ENCODE measurements at regions not wholly inside any gene's neighbourhood (a gene's known extent, or its start where the extent isn't known, plus 50 kb on each side); places are given as distances from the start of the nearest gene placed in this dataset.

DNA sequence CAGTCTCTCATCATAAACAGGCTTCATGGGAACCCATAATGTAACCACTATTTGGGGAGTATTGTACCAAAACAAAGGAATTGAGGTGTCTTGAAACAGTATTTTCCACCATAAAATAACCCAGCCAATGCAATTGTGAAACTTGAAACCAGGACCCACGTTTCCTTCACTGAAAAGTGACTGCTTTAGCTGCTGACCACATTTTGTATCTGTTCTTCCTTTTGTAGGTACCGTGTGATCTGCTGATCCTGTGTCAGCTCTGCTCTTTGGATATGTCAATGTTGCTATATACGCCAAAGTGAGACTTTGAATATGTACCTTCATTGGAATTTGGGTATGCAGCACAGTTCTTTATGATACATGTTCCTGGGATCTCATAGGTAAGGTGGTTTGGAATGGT, 95.1 kb upstream of the CNTN1 start:
- Histone ChIP-seq H3K9ac (ENCODE audit: low read length) (no peak overlapping the region), H3K4me1 (ENCODE audit: control insufficient read depth, low read depth, low read length) (no peaks in the 10 kb centered on the region), H4K5ac (ENCODE audit: low read length) (no peak overlapping the region), H3K4me2 (ENCODE audit: low read length) (no peak overlapping the region), H3K18ac (ENCODE audit: low read length) (no peak overlapping the region), H3K4me3 (ENCODE audit: low read length) (no peak overlapping the region), H3K27me3 (ENCODE audit: insufficient read depth, low read length, poor library complexity) (no peaks in the 10 kb centered on the region), H3K56ac (ENCODE audit: low read length) (no peak overlapping the region), H2BK15ac (replicated peaks; ENCODE audit: low read depth) (no peak overlapping the region), H3K23ac (ENCODE audit: low read length) (no peak overlapping the region), H3K27ac (ENCODE audit: low read depth, low read length) (no peak overlapping the region), H2AK5ac (ENCODE audit: low read length) (no peak overlapping the region), H3K79me2 (ENCODE audit: control insufficient read depth, insufficient read depth, low read length) (no peaks in the 10 kb centered on the region), H3K36me3 (ENCODE audit: control insufficient read depth, insufficient read depth, low read length) (no peaks in the 10 kb centered on the region), H2BK120ac (ENCODE audit: low read depth, low read length) (no peak overlapping the region), H3K79me1 (ENCODE audit: low read length) (no peaks in the 10 kb centered on the region), H2BK5ac (ENCODE audit: low read length) (no peak overlapping the region), H4K8ac (ENCODE audit: low read depth, low read length) (no peak overlapping the region), H3K4ac (ENCODE audit: low read depth, low read length) (no peak overlapping the region)
- DNase-seq, result no peak
- no CpG with 5 or more reads among the region's 3 CpGs for WGBS (ENCODE audit: extremely low coverage, insufficient coverage, low lambda C conversion rate)

DNA sequence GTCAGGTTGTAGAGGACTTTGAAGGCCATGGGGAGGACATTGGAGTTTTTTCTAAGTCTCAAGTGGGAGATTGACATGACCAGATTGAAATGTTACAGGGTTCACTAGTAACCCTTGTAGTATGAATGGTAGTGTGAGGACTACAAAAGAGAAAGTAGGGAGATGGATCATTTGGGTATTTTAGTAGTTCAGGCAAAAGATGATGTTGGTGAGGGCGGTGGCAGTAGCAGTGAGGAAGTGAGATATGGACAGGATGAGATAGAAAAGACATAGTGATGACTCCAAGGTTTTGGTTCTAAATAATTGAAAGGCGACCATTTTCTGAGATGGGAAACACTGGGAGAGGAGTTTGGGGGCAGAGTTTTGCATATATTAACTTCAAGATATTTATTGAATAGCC, 94.2 kb upstream of the CNTN1 start:
- H3K4me2 ChIP-seq (ENCODE audit: low read length), result no peak overlapping the region
- no peaks in the 10 kb centered on the region for H3K79me1 ChIP-seq (ENCODE audit: low read length)
- DNase-seq, result no peak
- H3K79me2 ChIP-seq (ENCODE audit: control insufficient read depth, insufficient read depth, low read length), result no peaks in the 10 kb centered on the region
- no peak overlapping the region for H3K56ac ChIP-seq (ENCODE audit: low read length)
- no peak overlapping the region for H3K9ac ChIP-seq (ENCODE audit: low read length)
- H3K4me1 ChIP-seq (ENCODE audit: control insufficient read depth, low read depth, low read length), result no peaks in the 10 kb centered on the region
- no peak overlapping the region for H2AK5ac ChIP-seq (ENCODE audit: low read length)
- no CpG with 5 or more reads among the region's 2 CpGs for WGBS (ENCODE audit: extremely low coverage, insufficient coverage, low lambda C conversion rate)
- no peak overlapping the region for H2BK120ac ChIP-seq (ENCODE audit: low read depth, low read length)
- H2BK15ac ChIP-seq (replicated peaks; ENCODE audit: low read depth), result no peak overlapping the region
- H4K5ac ChIP-seq (ENCODE audit: low read length), result no peak overlapping the region
- no peak overlapping the region for H4K8ac ChIP-seq (ENCODE audit: low read depth, low read length)
- no peak overlapping the region for H3K4ac ChIP-seq (ENCODE audit: low read depth, low read length)
- H2BK5ac ChIP-seq (ENCODE audit: low read length), result no peak overlapping the region
- no peaks in the 10 kb centered on the region for H3K27me3 ChIP-seq (ENCODE audit: insufficient read depth, low read length, poor library complexity)
- H3K23ac ChIP-seq (ENCODE audit: low read length), result no peak overlapping the region
- H3K27ac ChIP-seq (ENCODE audit: low read depth, low read length), result no peak overlapping the region
- H3K36me3 ChIP-seq (ENCODE audit: control insufficient read depth, insufficient read depth, low read length), result no peaks in the 10 kb centered on the region
- no peak overlapping the region for H3K4me3 ChIP-seq (ENCODE audit: low read length)
- no peak overlapping the region for H3K18ac ChIP-seq (ENCODE audit: low read length)

DNA sequence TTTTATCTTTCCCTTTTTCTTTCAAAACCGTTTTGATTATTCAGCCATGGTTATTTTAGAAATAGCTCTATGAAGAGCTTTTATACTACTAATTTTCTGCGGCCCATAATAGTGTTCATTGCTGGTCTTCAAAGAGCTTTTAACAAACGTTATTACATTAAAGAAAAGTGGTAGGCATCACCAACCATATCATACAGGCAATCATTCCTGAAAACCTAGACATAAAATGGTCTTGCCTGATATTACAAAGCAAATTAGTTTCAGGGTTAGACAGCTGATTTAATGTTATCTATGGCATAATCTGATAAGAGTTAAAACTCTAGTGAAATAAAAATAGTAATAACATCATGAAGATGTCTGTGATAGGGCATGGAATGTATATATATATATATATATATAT, 89.7 kb upstream of the CNTN1 start:
- no peak overlapping the region for H3K27ac ChIP-seq (ENCODE audit: low read depth, low read length)
- H3K56ac ChIP-seq (ENCODE audit: low read length), result no peak overlapping the region
- H3K79me2 ChIP-seq (ENCODE audit: control insufficient read depth, insufficient read depth, low read length), result no peaks in the 10 kb centered on the region
- no peak overlapping the region for H2AK5ac ChIP-seq (ENCODE audit: low read length)
- no peak overlapping the region for H3K4me2 ChIP-seq (ENCODE audit: low read length)
- no peak overlapping the region for H4K8ac ChIP-seq (ENCODE audit: low read depth, low read length)
- H2BK120ac ChIP-seq (ENCODE audit: low read depth, low read length), result no peak overlapping the region
- no peak overlapping the region for H3K9ac ChIP-seq (ENCODE audit: low read length)
- H3K4me3 ChIP-seq (ENCODE audit: low read length), result no peak overlapping the region
- no peaks in the 10 kb centered on the region for H3K27me3 ChIP-seq (ENCODE audit: insufficient read depth, low read length, poor library complexity)
- H4K5ac ChIP-seq (ENCODE audit: low read length), result no peak overlapping the region
- no peak overlapping the region for H3K23ac ChIP-seq (ENCODE audit: low read length)
- no peak overlapping the region for H2BK5ac ChIP-seq (ENCODE audit: low read length)
- H2BK15ac ChIP-seq (replicated peaks; ENCODE audit: low read depth), result no peak overlapping the region
- no CpG with 5 or more reads among the region's 3 CpGs for WGBS (ENCODE audit: extremely low coverage, insufficient coverage, low lambda C conversion rate)
- no peaks in the 10 kb centered on the region for H3K79me1 ChIP-seq (ENCODE audit: low read length)
- no peak overlapping the region for H3K4ac ChIP-seq (ENCODE audit: low read depth, low read length)
- no peak for DNase-seq
- H3K36me3 ChIP-seq (ENCODE audit: control insufficient read depth, insufficient read depth, low read length), result no peaks in the 10 kb centered on the region
- H3K18ac ChIP-seq (ENCODE audit: low read length), result no peak overlapping the region
- no peaks in the 10 kb centered on the region for H3K4me1 ChIP-seq (ENCODE audit: control insufficient read depth, low read depth, low read length)

DNA sequence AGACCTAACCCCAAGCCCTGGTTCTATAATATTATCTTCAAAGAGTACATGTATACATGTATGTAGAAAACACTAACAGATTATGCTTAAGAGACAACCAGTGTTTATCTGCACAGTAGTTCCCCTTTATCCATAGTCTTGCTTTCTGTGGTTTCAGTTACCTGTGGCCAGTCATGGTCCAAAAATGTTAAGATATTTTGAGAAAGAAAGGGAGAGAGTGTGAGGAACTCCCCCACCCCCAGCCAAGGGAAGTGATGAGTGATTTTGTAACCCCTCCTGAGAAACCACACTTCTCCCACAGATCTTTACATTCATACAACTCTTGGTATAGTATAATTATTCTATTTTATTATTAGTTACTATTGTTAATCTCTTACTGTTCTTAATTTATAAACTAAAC, 77.3 kb upstream of the CNTN1 start:
- Histone ChIP-seq H4K8ac (ENCODE audit: low read depth, low read length) (no peak overlapping the region), H3K18ac (ENCODE audit: low read length) (no peak overlapping the region), H3K56ac (ENCODE audit: low read length) (no peak overlapping the region), H3K79me2 (ENCODE audit: control insufficient read depth, insufficient read depth, low read length) (no peaks in the 10 kb centered on the region), H3K27ac (ENCODE audit: low read depth, low read length) (no peak overlapping the region), H3K4ac (ENCODE audit: low read depth, low read length) (no peak overlapping the region), H2BK120ac (ENCODE audit: low read depth, low read length) (no peak overlapping the region), H3K4me3 (ENCODE audit: low read length) (no peak overlapping the region), H2BK15ac (replicated peaks; ENCODE audit: low read depth) (no peak overlapping the region), H3K79me1 (ENCODE audit: low read length) (no peaks in the 10 kb centered on the region), H3K36me3 (ENCODE audit: control insufficient read depth, insufficient read depth, low read length) (no peaks in the 10 kb centered on the region), H2BK5ac (ENCODE audit: low read length) (no peak overlapping the region), H3K4me1 (ENCODE audit: control insufficient read depth, low read depth, low read length) (no peaks in the 10 kb centered on the region), H4K5ac (ENCODE audit: low read length) (no peak overlapping the region), H3K23ac (ENCODE audit: low read length) (no peak overlapping the region), H3K4me2 (ENCODE audit: low read length) (no peak overlapping the region), H3K9ac (ENCODE audit: low read length) (no peak overlapping the region), H3K27me3 (ENCODE audit: insufficient read depth, low read length, poor library complexity) (no peaks in the 10 kb centered on the region), H2AK5ac (ENCODE audit: low read length) (no peak overlapping the region)
- DNase-seq, result no peak

DNA sequence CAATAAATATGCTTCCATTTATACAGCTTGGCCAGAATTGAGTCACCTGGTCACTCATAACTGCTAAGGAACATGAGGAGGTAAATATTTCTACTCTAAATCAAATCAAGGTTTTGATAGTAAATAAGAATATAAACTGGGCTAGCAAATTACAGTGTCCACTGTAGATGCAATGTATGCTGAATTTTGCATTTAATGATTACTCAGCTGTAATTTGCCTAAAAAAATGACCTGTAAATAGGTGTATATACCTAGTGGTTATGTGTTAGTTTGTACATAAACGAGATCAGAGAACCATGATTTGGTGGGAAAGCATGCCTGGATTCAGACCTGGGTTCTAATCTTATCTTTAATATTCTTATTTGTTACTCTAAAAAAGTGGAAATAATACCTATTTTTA, 76.6 kb upstream of the CNTN1 start:
- Histone ChIP-seq H3K4me1 (ENCODE audit: control insufficient read depth, low read depth, low read length) (no peaks in the 10 kb centered on the region), H4K5ac (ENCODE audit: low read length) (no peak overlapping the region), H3K18ac (ENCODE audit: low read length) (no peak overlapping the region), H3K4me2 (ENCODE audit: low read length) (no peak overlapping the region), H3K27me3 (ENCODE audit: insufficient read depth, low read length, poor library complexity) (no peaks in the 10 kb centered on the region), H3K4ac (ENCODE audit: low read depth, low read length) (no peak overlapping the region), H3K56ac (ENCODE audit: low read length) (no peak overlapping the region), H2BK15ac (replicated peaks; ENCODE audit: low read depth) (no peak overlapping the region), H2BK5ac (ENCODE audit: low read length) (no peak overlapping the region), H4K8ac (ENCODE audit: low read depth, low read length) (no peak overlapping the region), H3K9ac (ENCODE audit: low read length) (no peak overlapping the region), H3K36me3 (ENCODE audit: control insufficient read depth, insufficient read depth, low read length) (no peaks in the 10 kb centered on the region), H2AK5ac (ENCODE audit: low read length) (no peak overlapping the region), H3K27ac (ENCODE audit: low read depth, low read length) (no peak overlapping the region), H3K79me1 (ENCODE audit: low read length) (no peaks in the 10 kb centered on the region), H3K23ac (ENCODE audit: low read length) (no peak overlapping the region), H3K79me2 (ENCODE audit: control insufficient read depth, insufficient read depth, low read length) (no peaks in the 10 kb centered on the region), H2BK120ac (ENCODE audit: low read depth, low read length) (no peak overlapping the region), H3K4me3 (ENCODE audit: low read length) (no peak overlapping the region)
- WGBS (ENCODE audit: extremely low coverage, insufficient coverage, low lambda C conversion rate), result no CpG with 5 or more reads among the region's 1 CpG
- no peak for DNase-seq

DNA sequence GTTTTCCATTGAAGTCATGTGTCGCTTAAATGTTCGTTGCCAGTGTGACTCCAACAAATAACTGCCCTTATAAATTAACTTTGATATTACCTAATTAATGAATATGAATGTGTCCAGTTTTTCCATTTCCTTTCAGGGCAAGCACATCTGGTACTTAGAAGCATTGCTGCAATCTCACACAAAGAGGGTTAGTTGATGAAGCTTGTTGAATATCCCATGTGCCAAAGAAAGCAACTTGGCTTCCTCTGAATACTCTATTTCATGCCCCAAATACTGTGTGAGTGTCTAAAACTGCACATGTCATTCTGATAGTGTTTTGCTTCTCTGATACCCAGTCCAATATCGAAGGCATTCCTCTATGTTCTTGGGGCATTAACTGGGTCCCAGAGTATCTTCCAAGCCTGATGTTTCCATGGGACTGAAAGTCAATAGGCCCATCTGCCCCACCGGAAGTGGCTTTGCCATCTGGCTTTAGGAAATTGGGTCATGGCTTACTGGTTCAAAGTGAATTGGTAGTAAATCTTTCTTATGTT, 75.8 kb upstream of the CNTN1 start:
- no peak overlapping the region for H4K8ac ChIP-seq (ENCODE audit: low read depth, low read length)
- DNase-seq, result no peak
- H3K36me3 ChIP-seq (ENCODE audit: control insufficient read depth, insufficient read depth, low read length), result no peaks in the 10 kb centered on the region
- no peak overlapping the region for H3K4me2 ChIP-seq (ENCODE audit: low read length)
- no peaks in the 10 kb centered on the region for H3K79me1 ChIP-seq (ENCODE audit: low read length)
- H3K27ac ChIP-seq (ENCODE audit: low read depth, low read length), result no peak overlapping the region
- H3K23ac ChIP-seq (ENCODE audit: low read length), result no peak overlapping the region
- no peaks in the 10 kb centered on the region for H3K4me1 ChIP-seq (ENCODE audit: control insufficient read depth, low read depth, low read length)
- no CpG with 5 or more reads among the region's 4 CpGs for WGBS (ENCODE audit: extremely low coverage, insufficient coverage, low lambda C conversion rate)
- H4K5ac ChIP-seq (ENCODE audit: low read length), result no peak overlapping the region
- H2BK120ac ChIP-seq (ENCODE audit: low read depth, low read length), result no peak overlapping the region
- no peak overlapping the region for H2BK15ac ChIP-seq (replicated peaks; ENCODE audit: low read depth)
- H3K27me3 ChIP-seq (ENCODE audit: insufficient read depth, low read length, poor library complexity), result no peaks in the 10 kb centered on the region
- no peak overlapping the region for H3K4ac ChIP-seq (ENCODE audit: low read depth, low read length)
- H3K56ac ChIP-seq (ENCODE audit: low read length), result no peak overlapping the region
- H3K4me3 ChIP-seq (ENCODE audit: low read length), result no peak overlapping the region
- no peaks in the 10 kb centered on the region for H3K79me2 ChIP-seq (ENCODE audit: control insufficient read depth, insufficient read depth, low read length)
- no peak overlapping the region for H3K18ac ChIP-seq (ENCODE audit: low read length)
- H2AK5ac ChIP-seq (ENCODE audit: low read length), result no peak overlapping the region
- H2BK5ac ChIP-seq (ENCODE audit: low read length), result no peak overlapping the region
- no peak overlapping the region for H3K9ac ChIP-seq (ENCODE audit: low read length)

All from mesendoderm (in vitro differentiated cells).